ENCODE measurements at regions not wholly inside any gene's neighbourhood (a gene's known extent, or its start where the extent isn't known, plus 50 kb on each side); places are given as distances from the start of the nearest gene placed in this dataset.

DNA sequence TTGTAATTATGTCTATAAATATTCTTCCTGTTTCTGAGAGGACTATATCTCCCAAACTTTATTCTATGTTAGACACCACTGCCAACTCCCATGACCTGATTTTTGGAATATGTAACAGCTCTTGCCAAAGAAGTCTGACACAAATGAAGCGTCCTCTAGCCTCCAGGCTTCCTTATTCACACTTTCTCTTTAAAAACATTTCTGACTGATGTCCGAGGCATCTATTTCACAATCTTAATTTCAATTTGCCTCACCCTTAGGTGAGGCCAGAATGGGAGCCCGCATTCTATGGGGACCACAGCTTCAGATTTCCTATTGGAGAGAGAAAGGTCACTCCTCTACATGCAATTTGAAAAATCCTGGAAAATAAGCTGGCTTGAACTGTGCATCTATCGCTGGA lies 873.2 kb downstream of the GATA3 start:
- Histone ChIP-seq H3K9me3 (ENCODE audit: control insufficient read depth in 2 of 2, low read length in 2 of 2) (peaks cover 0 to 2% of the 10 kb centered on the region in 2 experiments), H3K27ac (ENCODE audit: insufficient read depth, low read length, poor library complexity, severe bottlenecking) (no peak overlapping the region), H3K4me3 (ENCODE audit: low read depth, low read length) (no peak overlapping the region), H3K27me3 (ENCODE audit: control insufficient read depth, insufficient read depth, low read length) (no peaks in the 10 kb centered on the region), H3K36me3 (ENCODE audit: control insufficient read depth, insufficient read depth, low read length) (no peaks in the 10 kb centered on the region), H3K4me1 (ENCODE audit: control insufficient read depth, insufficient read depth, low read length, poor library complexity, severe bottlenecking) (no peaks in the 10 kb centered on the region)
- Mint-ChIP-seq H3K9me3 (peaks cover 0 to 6% (median 0%) of the 10 kb centered on the region in 7 donors), H3K4me3 (no peak overlapping the region), H3K4me1 (peaks cover 0 to 5% (median 0%) of the 10 kb centered on the region in 4 donors), H3K27me3 (no peaks in the 10 kb centered on the region), H3K36me3 (no peaks in the 10 kb centered on the region), H3K27ac (no peak overlapping the region)
- no peak for DNase-seq
- ATAC-seq (ENCODE audit: low read depth in 2 of 2) = no peak

GRCh38 chr10:8946451-8946850 lies 892.0 kb downstream of the GATA3 start:
- no peak overlapping the region for H3K27ac Mint-ChIP-seq
- peaks cover 4% of the 10 kb centered on the region for H3K36me3 Mint-ChIP-seq
- H3K9me3 Mint-ChIP-seq = peaks cover 0 to 5% (median 1%) of the 10 kb centered on the region in 7 donors
- Histone ChIP-seq H3K27me3 (ENCODE audit: control insufficient read depth, insufficient read depth, low read length) (no peaks in the 10 kb centered on the region), H3K9me3 (ENCODE audit: control insufficient read depth in 2 of 2, low read length in 2 of 2) (no peaks in the 10 kb centered on the region), H3K4me1 (ENCODE audit: control insufficient read depth, insufficient read depth, low read length, poor library complexity, severe bottlenecking) (no peaks in the 10 kb centered on the region), H3K4me3 (ENCODE audit: low read depth, low read length) (no peak overlapping the region), H3K36me3 (ENCODE audit: control insufficient read depth, insufficient read depth, low read length) (no peaks in the 10 kb centered on the region), H3K27ac (ENCODE audit: insufficient read depth, low read length, poor library complexity, severe bottlenecking) (no peak overlapping the region)
- peaks cover 0 to 4% (median 1%) of the 10 kb centered on the region in 4 donors for H3K4me1 Mint-ChIP-seq
- H3K4me3 Mint-ChIP-seq = no peak overlapping the region
- no peak for ATAC-seq (ENCODE audit: low read depth in 2 of 2)
- peaks cover 7% of the 10 kb centered on the region for H3K27me3 Mint-ChIP-seq
- no peak for DNase-seq

GRCh38 chr10:8950978-8951377 lies 896.5 kb downstream of the GATA3 start:
- H3K9me3 Mint-ChIP-seq = peaks cover 0 to 5% (median 0%) of the 10 kb centered on the region in 7 donors
- Histone ChIP-seq H3K27ac (ENCODE audit: insufficient read depth, low read length, poor library complexity, severe bottlenecking) (no peak overlapping the region), H3K4me3 (ENCODE audit: low read depth, low read length) (no peak overlapping the region), H3K36me3 (ENCODE audit: control insufficient read depth, insufficient read depth, low read length) (no peaks in the 10 kb centered on the region), H3K4me1 (ENCODE audit: control insufficient read depth, insufficient read depth, low read length, poor library complexity, severe bottlenecking) (no peaks in the 10 kb centered on the region), H3K27me3 (ENCODE audit: control insufficient read depth, insufficient read depth, low read length) (no peaks in the 10 kb centered on the region), H3K9me3 (ENCODE audit: control insufficient read depth in 2 of 2, low read length in 2 of 2) (no peaks in the 10 kb centered on the region)
- H3K36me3 Mint-ChIP-seq = no peaks in the 10 kb centered on the region
- ATAC-seq (ENCODE audit: low read depth in 2 of 2) (no peak), DNase-seq (no peak)
- no peaks in the 10 kb centered on the region for H3K27me3 Mint-ChIP-seq
- H3K27ac Mint-ChIP-seq = no peak overlapping the region
- no peak overlapping the region for H3K4me3 Mint-ChIP-seq
- H3K4me1 Mint-ChIP-seq = peaks cover 0 to 6% (median 2%) of the 10 kb centered on the region in 4 donors

GRCh38 chr10:8951440-8952089 lies 897.1 kb downstream of the GATA3 start:
- Mint-ChIP-seq H3K27ac (no peak overlapping the region), H3K4me3 (peak overlapping the region in 1 of 4 donors; percentile 1), H3K4me1 (peaks cover 0 to 6% (median 2%) of the 10 kb centered on the region in 4 donors), H3K27me3 (no peaks in the 10 kb centered on the region), H3K36me3 (no peaks in the 10 kb centered on the region), H3K9me3 (peaks cover 0 to 2% (median 0%) of the 10 kb centered on the region in 7 donors)
- DNase-seq (no peak), ATAC-seq (ENCODE audit: low read depth in 2 of 2) (no peak)
- Histone ChIP-seq H3K36me3 (ENCODE audit: control insufficient read depth, insufficient read depth, low read length) (no peaks in the 10 kb centered on the region), H3K27ac (ENCODE audit: insufficient read depth, low read length, poor library complexity, severe bottlenecking) (no peak overlapping the region), H3K4me3 (ENCODE audit: low read depth, low read length) (peak overlapping the region; percentile 42), H3K4me1 (ENCODE audit: control insufficient read depth, insufficient read depth, low read length, poor library complexity, severe bottlenecking) (no peaks in the 10 kb centered on the region), H3K9me3 (ENCODE audit: control insufficient read depth in 2 of 2, low read length in 2 of 2) (no peaks in the 10 kb centered on the region), H3K27me3 (ENCODE audit: control insufficient read depth, insufficient read depth, low read length) (no peaks in the 10 kb centered on the region)

- peaks cover 0 to 3% (median 1%) of the 10 kb centered on the region in 4 donors for H3K4me1 Mint-ChIP-seq
- no peaks in the 10 kb centered on the region for H3K36me3 Mint-ChIP-seq
- H3K9me3 Mint-ChIP-seq = no peaks in the 10 kb centered on the region
- H3K4me1 ChIP-seq (ENCODE audit: control insufficient read depth, insufficient read depth, low read length, poor library complexity, severe bottlenecking) = no peaks in the 10 kb centered on the region
- ATAC-seq (ENCODE audit: low read depth in 2 of 2) = no peak
- no peaks in the 10 kb centered on the region for H3K27me3 ChIP-seq (ENCODE audit: control insufficient read depth, insufficient read depth, low read length)
- no peaks in the 10 kb centered on the region for H3K36me3 ChIP-seq (ENCODE audit: control insufficient read depth, insufficient read depth, low read length)
- H3K27ac Mint-ChIP-seq = no peak overlapping the region
- no peak overlapping the region for H3K27ac ChIP-seq (ENCODE audit: insufficient read depth, low read length, poor library complexity, severe bottlenecking)
- no peak for DNase-seq
- no peaks in the 10 kb centered on the region for H3K27me3 Mint-ChIP-seq
- H3K9me3 ChIP-seq (ENCODE audit: control insufficient read depth in 2 of 2, low read length in 2 of 2) = no peaks in the 10 kb centered on the region
- no peak overlapping the region for H3K4me3 Mint-ChIP-seq
- H3K4me3 ChIP-seq (ENCODE audit: low read depth, low read length) = no peak overlapping the region
Observed at GRCh38 chr10:8956400-8956799, 901.9 kb downstream of the GATA3 start.

DNA sequence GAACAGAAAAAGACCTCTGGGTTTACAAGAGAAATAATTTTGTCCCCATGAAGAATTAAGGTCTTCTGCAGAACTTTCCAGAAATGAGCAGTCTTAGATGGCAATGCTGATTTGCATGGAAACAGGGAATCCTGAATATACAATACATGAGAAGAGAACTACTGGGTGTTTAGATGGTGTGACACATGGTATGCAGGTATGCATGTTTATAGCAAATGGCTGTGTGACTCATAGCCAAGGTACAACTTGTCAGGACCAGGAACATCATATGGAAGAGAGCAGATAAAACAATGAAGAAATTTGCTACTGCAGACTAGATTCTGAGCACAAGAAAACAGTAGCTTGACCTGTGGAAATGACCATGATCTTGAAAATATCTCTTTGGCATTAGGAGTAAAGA lies 907.8 kb downstream of the GATA3 start:
- peaks cover 0 to 8% (median 0%) of the 10 kb centered on the region in 7 donors for H3K9me3 Mint-ChIP-seq
- H3K27me3 Mint-ChIP-seq = no peaks in the 10 kb centered on the region

DNA sequence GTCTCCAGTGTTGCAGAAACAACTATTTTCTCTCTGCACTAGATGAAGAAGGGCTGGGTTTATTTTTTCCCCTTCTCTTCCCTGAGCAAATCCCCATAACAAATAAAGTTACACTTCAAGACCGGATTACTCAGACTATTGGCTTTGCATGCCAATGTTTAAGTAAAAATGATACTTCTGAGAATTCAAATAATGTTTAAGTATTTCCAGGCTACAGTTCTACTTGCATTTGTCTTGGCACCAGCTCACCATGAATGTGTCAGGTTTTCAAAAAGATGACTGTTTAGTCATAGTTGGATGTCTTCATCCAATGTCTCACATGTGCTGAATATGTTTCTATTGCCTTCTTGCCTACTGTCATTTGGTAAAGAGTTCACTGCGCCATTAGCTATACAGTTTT lies 912.6 kb downstream of the GATA3 start:
- H3K36me3 Mint-ChIP-seq = no peaks in the 10 kb centered on the region
- H3K27me3 Mint-ChIP-seq = no peaks in the 10 kb centered on the region

More for the DNA sequence above, 907.8 kb downstream of the GATA3 start:
- no peaks in the 10 kb centered on the region for H3K36me3 ChIP-seq (ENCODE audit: control insufficient read depth, insufficient read depth, low read length)
- no peaks in the 10 kb centered on the region for H3K27me3 ChIP-seq (ENCODE audit: control insufficient read depth, insufficient read depth, low read length)
- H3K4me1 ChIP-seq (ENCODE audit: control insufficient read depth, insufficient read depth, low read length, poor library complexity, severe bottlenecking) = no peaks in the 10 kb centered on the region
- Mint-ChIP-seq H3K36me3 (no peaks in the 10 kb centered on the region), H3K4me3 (no peak overlapping the region), H3K27ac (peak overlapping the region in 1 of 3 donors; percentile 72), H3K4me1 (no peaks in the 10 kb centered on the region)
- no peak overlapping the region for H3K4me3 ChIP-seq (ENCODE audit: low read depth, low read length)
- DNase-seq (no peak), ATAC-seq (ENCODE audit: low read depth in 2 of 2) (no peak)
- no peaks in the 10 kb centered on the region for H3K9me3 ChIP-seq (ENCODE audit: control insufficient read depth in 2 of 2, low read length in 2 of 2)
- no peak overlapping the region for H3K27ac ChIP-seq (ENCODE audit: insufficient read depth, low read length, poor library complexity, severe bottlenecking)

GRCh38 chr10:8969853-8970252 lies 915.4 kb downstream of the GATA3 start:
- Mint-ChIP-seq H3K9me3 (peaks cover 0 to 5% (median 0%) of the 10 kb centered on the region in 7 donors), H3K4me1 (no peaks in the 10 kb centered on the region), H3K27ac (no peak overlapping the region), H3K36me3 (no peaks in the 10 kb centered on the region), H3K4me3 (no peak overlapping the region), H3K27me3 (no peaks in the 10 kb centered on the region)
- no peak overlapping the region for H3K4me3 ChIP-seq (ENCODE audit: low read depth, low read length)
- ATAC-seq (ENCODE audit: low read depth in 2 of 2) = no peak
- no peak for DNase-seq
- no peak overlapping the region for H3K27ac ChIP-seq (ENCODE audit: insufficient read depth, low read length, poor library complexity, severe bottlenecking)
- H3K27me3 ChIP-seq (ENCODE audit: control insufficient read depth, insufficient read depth, low read length) = no peaks in the 10 kb centered on the region
- H3K4me1 ChIP-seq (ENCODE audit: control insufficient read depth, insufficient read depth, low read length, poor library complexity, severe bottlenecking) = no peaks in the 10 kb centered on the region
- no peaks in the 10 kb centered on the region for H3K9me3 ChIP-seq (ENCODE audit: control insufficient read depth in 2 of 2, low read length in 2 of 2)
- no peaks in the 10 kb centered on the region for H3K36me3 ChIP-seq (ENCODE audit: control insufficient read depth, insufficient read depth, low read length)

More for the DNA sequence above, 912.6 kb downstream of the GATA3 start:
- DNase-seq (no peak), ATAC-seq (ENCODE audit: low read depth in 2 of 2) (no peak)
- Mint-ChIP-seq H3K4me1 (no peaks in the 10 kb centered on the region), H3K27ac (no peak overlapping the region), H3K4me3 (no peak overlapping the region), H3K9me3 (peaks cover 0 to 8% (median 2%) of the 10 kb centered on the region in 7 donors)
- no peaks in the 10 kb centered on the region for H3K4me1 ChIP-seq (ENCODE audit: control insufficient read depth, insufficient read depth, low read length, poor library complexity, severe bottlenecking)
- H3K27me3 ChIP-seq (ENCODE audit: control insufficient read depth, insufficient read depth, low read length) = no peaks in the 10 kb centered on the region
- no peaks in the 10 kb centered on the region for H3K36me3 ChIP-seq (ENCODE audit: control insufficient read depth, insufficient read depth, low read length)
- no peak overlapping the region for H3K27ac ChIP-seq (ENCODE audit: insufficient read depth, low read length, poor library complexity, severe bottlenecking)
- H3K9me3 ChIP-seq (ENCODE audit: control insufficient read depth in 2 of 2, low read length in 2 of 2) = no peaks in the 10 kb centered on the region
- no peak overlapping the region for H3K4me3 ChIP-seq (ENCODE audit: low read depth, low read length)
